ENCODE measurements at regions not wholly inside any gene's neighbourhood (a gene's known extent, or its start where the extent isn't known, plus 50 kb on each side); places are given as distances from the start of the nearest gene placed in this dataset.

DNA sequence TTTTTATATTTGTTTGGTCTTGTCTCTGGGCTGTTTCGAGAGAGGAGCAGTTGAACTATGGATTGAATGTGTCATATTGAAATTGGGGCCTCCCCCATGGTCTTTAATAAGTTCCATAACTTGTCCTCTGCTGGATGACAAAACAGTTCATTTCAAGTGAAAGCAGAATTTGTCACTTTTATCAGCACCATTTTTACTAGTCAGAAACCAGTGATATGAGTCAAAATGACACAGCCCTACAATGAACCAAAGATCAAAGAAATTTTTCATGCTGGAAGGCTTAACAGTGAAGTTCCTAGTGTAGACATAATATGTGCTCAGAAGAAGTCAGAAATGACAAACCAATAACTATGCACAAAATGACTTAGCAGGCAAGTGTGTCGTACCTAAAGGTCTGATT, 133.6 kb upstream of the VWC2 start:
- no peaks in the 10 kb centered on the region for H3K9me3 ChIP-seq
- no peaks in the 10 kb centered on the region for H3K4me1 ChIP-seq
- TF ChIP-seq, protein P1, sequence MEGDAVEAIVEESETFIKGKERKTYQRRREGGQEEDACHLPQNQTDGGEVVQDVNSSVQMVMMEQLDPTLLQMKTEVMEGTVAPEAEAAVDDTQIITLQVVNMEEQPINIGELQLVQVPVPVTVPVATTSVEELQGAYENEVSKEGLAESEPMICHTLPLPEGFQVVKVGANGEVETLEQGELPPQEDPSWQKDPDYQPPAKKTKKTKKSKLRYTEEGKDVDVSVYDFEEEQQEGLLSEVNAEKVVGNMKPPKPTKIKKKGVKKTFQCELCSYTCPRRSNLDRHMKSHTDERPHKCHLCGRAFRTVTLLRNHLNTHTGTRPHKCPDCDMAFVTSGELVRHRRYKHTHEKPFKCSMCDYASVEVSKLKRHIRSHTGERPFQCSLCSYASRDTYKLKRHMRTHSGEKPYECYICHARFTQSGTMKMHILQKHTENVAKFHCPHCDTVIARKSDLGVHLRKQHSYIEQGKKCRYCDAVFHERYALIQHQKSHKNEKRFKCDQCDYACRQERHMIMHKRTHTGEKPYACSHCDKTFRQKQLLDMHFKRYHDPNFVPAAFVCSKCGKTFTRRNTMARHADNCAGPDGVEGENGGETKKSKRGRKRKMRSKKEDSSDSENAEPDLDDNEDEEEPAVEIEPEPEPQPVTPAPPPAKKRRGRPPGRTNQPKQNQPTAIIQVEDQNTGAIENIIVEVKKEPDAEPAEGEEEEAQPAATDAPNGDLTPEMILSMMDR (IDR thresholded peaks at IDR 0.05 in 4 of 5, conservative IDR thresholded peaks at IDR 0.05 in 1 of 5), result no peak
- TF ChIP-seq POLR2A (IDR thresholded peaks at IDR 0.05), result no peak
- DNase-seq (no peak), ATAC-seq (no peak)
- H3K36me3 ChIP-seq, result no peaks in the 10 kb centered on the region
- intact Hi-C loops (cut with DNase I; ENCODE audit: low total_unique reads), result no loop called here
- H3K27me3 ChIP-seq, result no peaks in the 10 kb centered on the region
- in situ Hi-C loops (cut with MboI; ENCODE audit: low sequenced_read_pairs in 4 of 4), result no loop called here
- H3K27ac ChIP-seq, result no peak overlapping the region
- H3K4me3 ChIP-seq, result no peak overlapping the region

DNA sequence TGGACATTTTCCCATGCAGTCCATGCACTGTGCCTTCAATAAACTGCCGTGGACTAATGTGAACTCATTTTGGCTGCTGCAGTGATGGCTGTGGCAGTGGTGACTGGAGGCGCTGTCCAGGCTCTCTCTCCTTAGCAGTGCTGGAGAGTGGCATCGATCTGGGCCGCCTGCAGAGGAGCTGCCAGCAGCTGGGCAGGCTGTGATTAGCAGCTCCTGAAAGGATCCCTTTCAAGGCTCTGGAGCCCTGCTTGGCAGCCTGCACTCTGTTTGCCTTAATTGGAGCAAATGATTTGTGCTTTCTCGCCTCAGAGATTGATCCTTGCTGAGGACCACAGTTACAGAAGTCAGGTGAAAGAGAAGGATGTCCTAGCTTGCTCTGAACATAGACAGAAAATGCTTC, 130.1 kb upstream of the VWC2 start:
- Histone ChIP-seq H3K9me3 (no peaks in the 10 kb centered on the region), H3K36me3 (no peaks in the 10 kb centered on the region), H3K27me3 (no peaks in the 10 kb centered on the region), H3K4me3 (no peak overlapping the region), H3K4me1 (no peaks in the 10 kb centered on the region), H3K27ac (no peak overlapping the region)
- intact Hi-C loops (cut with DNase I; ENCODE audit: low total_unique reads), result no loop called here
- in situ Hi-C loops (cut with MboI; ENCODE audit: low sequenced_read_pairs in 4 of 4), result no loop called here
- DNase-seq (no peak), ATAC-seq (no peak)
- TF ChIP-seq, protein P1 (IDR thresholded peaks at IDR 0.05 in 4 of 5, conservative IDR thresholded peaks at IDR 0.05 in 1 of 5), result no peak
- no peak for TF ChIP-seq POLR2A (IDR thresholded peaks at IDR 0.05)

DNA sequence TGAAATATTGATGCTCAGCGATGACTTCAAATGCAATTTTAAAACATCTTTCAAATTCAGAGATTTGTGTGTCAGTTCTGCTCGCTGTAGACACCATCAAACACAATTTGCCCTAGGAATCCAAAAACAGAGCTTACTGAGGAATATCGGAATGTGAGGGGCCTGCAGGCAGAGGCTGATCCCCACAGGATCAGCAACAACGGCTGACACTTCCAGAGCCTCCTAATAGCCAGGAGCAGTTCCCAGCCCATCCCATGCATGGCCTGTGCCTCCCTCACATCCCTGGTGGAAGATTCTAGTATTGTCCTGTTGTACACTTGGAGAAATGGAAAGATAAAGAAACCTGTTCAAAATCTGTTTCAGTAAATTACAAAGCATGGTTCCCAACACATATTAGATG, 129.7 kb upstream of the VWC2 start:
- Histone ChIP-seq H3K9me3 (no peaks in the 10 kb centered on the region), H3K27ac (no peak overlapping the region), H3K36me3 (no peaks in the 10 kb centered on the region), H3K4me1 (no peaks in the 10 kb centered on the region), H3K27me3 (no peaks in the 10 kb centered on the region), H3K4me3 (no peak overlapping the region)
- in situ Hi-C loops (cut with MboI; ENCODE audit: low sequenced_read_pairs in 4 of 4), result no loop called here
- ATAC-seq (no peak), DNase-seq (no peak)
- intact Hi-C loops (cut with DNase I; ENCODE audit: low total_unique reads), result no loop called here
- TF ChIP-seq POLR2A (IDR thresholded peaks at IDR 0.05), result no peak
- TF ChIP-seq, protein P1 (IDR thresholded peaks at IDR 0.05 in 4 of 5, conservative IDR thresholded peaks at IDR 0.05 in 1 of 5), result no peak

DNA sequence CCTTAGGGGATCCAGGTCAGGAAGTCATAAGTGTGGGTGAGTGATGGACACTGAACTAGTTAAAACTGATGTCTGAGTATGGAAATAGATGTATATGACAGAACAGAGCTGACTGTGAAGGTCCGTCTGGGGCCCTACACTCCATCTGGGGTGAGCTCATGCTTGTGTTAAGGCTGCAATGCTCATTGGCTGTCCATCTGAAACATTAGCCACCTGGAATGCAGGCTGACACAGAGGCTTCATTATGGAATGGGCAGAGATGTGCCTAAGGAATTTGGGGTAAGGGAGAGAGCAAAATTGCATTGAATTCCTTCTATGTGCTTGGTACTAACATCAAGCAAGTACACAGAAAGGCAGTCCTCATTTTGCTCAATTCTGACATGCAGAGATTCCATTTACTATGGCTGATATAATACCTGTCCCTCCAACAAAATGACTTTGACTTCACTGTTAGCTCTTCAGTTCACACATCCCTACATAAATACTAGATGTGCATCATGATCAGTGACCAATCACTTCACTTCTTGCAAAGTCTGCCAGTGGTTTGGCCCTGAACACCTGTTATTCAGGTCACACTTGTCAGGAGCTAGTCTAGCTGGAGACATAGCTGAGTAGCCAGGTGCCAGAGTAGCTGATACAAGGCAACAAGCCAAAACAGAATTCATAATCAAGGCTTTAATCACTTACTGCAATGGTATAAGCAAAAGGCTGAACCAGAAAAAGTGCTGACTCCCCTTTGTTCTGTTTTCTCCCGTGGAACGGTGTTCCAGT, 128.9 kb upstream of the VWC2 start:
- H3K36me3 ChIP-seq, result no peaks in the 10 kb centered on the region
- in situ Hi-C loops (cut with MboI; ENCODE audit: low sequenced_read_pairs in 4 of 4), result no loop called here

More for the DNA sequence above, 128.9 kb upstream of the VWC2 start:
- intact Hi-C loops (cut with DNase I; ENCODE audit: low total_unique reads), result no loop called here
- ATAC-seq, result no peak
- TF ChIP-seq, protein P1 (IDR thresholded peaks at IDR 0.05 in 4 of 5, conservative IDR thresholded peaks at IDR 0.05 in 1 of 5), result no peak
- no peak for TF ChIP-seq POLR2A (IDR thresholded peaks at IDR 0.05)
- no peak overlapping the region for H3K4me3 ChIP-seq
- no peaks in the 10 kb centered on the region for H3K4me1 ChIP-seq
- no peak for DNase-seq
- H3K27ac ChIP-seq, result no peak overlapping the region
- no peaks in the 10 kb centered on the region for H3K27me3 ChIP-seq
- no peaks in the 10 kb centered on the region for H3K9me3 ChIP-seq
